HG03571 (cell line): ENCODE measurements at regions not wholly inside any gene's neighbourhood (a gene's known extent, or its start where the extent isn't known, plus 50 kb on each side); places are given as distances from the start of the nearest gene placed in this dataset.

Source experiments
- ATAC-seq: cut with Tn5 transposase; IDR thresholded peaks from one replicate; pipeline ENCODE4 v1.9.1; 2021; ENCODE audit not compliant: unreplicated experiment

DNA sequence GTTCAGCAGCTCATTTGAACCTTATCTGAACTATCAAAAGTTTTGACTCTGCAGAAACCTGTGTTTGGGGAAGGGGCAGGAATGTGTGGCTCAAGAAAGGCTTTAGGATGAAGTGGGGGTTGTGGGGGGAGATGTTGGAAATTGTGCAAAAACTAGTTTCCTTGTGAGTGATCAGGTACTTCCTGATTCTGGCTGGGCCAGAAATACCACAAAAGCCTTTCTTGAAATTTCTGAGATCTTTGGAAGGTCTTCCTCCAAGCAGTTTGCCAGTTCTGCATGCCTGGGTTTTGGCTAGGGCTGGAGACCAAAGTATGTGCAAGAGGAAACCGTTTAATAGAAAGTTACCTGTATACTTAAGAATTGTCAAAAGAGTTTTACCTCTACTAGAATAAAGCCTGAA, 116.6 kb downstream of the BMP2 start:
- ATAC-seq, result no peak

DNA sequence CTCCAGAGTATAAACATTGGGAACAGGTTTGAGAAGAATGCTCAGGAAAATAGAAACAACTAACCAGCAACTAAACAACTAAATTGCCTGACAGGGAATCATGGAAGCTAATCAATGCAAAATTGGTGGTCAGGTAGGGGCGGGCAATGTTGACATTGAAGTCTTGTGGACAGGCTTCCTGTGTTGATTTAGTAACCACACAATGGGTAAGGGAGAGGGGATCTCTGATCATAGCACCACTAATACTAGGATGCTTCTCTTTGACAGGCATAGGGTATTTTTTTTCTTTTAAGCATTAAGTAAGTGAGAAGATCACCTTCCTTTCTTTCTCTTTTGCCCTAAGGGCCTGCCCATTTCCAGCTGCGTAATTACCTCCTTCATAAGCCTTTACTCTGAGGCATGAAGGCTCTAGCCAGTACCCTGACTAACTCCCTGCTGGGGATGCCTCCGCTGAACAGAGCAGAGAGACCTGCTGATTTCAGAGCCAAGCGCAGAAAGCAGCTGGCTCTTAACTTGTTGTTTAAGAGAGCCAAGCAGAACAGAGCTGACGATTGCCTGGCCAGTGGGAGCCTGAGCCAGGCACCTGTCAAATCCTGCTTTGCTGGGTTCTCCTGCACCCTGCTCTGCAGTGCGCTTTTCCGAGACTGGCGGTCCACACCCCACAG, 118.7 kb downstream of the BMP2 start:
- no peak for ATAC-seq

- ATAC-seq, result no peak
Measured at GRCh38 chr20:6887966-6888365, 120.5 kb downstream of the BMP2 start.

DNA sequence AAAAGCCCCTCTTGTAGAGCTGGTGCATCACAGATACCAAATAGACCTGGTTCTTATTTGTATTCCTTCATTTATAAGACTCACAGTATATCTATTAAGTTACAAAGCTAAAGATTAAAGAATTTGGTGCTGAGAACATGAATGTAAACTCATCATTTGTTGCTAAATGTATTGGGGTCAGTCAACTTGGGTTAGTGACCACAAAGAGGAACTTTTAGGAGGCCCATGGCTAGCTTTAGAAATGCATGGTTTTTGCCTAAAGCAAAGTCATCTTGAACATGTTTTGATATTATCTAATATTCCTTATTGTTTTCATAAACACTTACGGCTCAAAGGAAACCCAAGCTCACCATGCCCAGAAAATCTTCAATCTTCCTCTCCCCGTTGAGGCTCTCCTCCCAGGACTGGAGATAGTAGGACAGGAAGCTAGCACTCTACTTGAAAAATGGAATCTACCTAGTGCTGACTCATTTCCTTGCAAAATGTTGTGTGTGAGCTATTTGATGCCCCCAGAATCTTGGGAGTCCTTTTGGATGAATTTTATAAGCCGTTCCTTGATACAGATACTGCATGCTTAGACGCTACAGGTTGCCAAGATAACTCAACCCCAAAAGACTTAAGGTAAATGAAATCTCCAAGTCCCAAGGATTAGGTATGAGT, 121.4 kb downstream of the BMP2 start:
- ATAC-seq, result no peak

DNA sequence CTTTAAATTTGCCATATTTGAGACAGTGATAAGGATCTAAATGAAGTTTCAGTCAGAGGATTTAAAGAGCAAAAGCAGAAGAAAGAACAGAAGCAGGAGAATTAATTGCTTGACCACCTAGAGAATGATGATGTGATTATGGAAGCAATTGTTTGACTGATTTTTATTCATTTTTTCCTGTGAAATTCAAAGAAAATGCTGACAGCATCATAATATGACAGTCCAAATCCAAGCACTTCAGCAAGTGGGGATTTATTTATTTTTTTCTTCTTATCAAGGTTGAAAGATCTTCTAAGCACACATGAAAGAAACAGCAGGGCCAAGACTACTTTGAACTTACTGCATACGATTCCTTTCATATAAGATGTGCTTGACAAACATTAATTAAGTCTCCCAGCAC, 125.2 kb downstream of the BMP2 start:
- ATAC-seq, result no peak

DNA sequence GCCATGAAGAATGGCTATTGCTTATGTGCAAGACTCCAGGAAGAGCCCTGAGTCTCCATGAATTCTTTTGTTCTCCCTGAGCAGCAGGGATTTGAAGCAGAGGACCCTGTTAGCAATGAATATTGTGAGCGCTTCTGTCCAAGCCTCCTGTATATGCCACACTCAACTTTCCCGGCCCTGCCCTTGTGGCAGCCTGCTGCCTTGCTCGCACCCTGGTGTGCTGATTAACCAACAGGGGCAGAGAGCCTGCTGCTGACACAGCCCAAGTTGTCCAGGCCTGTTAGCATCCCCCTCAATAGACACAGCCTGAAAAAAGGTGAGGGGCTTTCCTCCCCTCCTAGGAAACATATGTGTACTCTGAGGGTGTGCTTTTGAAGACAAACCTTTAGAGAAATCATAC, 131.4 kb downstream of the BMP2 start:
- no peak for ATAC-seq

GRCh38 chr20:6906871-6907270, 139.4 kb downstream of the BMP2 start:
- no peak for ATAC-seq

DNA sequence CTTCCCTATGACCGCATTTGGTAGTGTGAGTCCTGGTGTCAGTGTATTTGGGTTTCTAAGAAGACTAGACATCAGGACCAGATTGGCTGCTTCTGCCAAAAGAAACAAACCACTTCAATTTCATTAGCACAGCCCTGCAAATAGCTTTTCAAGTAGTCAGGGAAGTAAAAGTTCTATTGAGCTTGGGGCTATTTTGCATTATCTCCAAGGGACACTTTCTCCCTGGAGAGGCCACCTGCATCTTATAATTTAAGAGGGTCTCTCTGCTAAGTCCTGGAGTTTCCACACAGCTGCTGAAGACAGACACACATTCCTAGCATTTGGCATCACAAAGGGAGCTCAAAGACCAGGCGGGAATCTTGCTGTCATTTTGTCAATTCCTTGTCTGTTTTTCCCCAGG, 141.2 kb downstream of the BMP2 start:
- ATAC-seq, result no peak

- no peak for ATAC-seq
Measured at GRCh38 chr20:6909608-6910007, 142.1 kb downstream of the BMP2 start.

- no peak for ATAC-seq
Measured at GRCh38 chr20:6914986-6915385, 147.5 kb downstream of the BMP2 start.

DNA sequence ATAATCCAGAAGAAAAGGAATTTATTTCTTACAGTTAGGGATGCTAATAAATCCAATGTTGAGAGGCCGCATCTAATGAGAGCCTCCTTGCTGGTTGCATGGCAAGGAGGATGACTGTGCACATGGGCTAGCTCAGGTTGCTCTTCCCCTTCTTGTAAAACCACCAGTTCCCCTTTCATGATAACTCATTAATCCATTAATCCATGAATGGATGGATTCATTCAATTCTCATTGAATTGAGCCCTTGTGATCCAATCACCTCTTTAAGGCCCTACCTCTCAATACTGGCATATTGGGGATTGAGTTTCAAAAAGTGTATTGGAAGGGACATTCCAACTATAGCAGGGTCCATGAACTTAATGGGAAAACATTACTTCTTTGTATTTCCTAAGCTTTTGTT, 149.5 kb downstream of the BMP2 start:
- ATAC-seq, result no peak

- no peak for ATAC-seq
Measured at GRCh38 chr20:6919792-6920468, 152.4 kb downstream of the BMP2 start.

GRCh38 chr20:6920991-6921613, 153.6 kb downstream of the BMP2 start:
- no peak for ATAC-seq

GRCh38 chr20:6921717-6922386, 154.4 kb downstream of the BMP2 start:
- no peak for ATAC-seq

DNA sequence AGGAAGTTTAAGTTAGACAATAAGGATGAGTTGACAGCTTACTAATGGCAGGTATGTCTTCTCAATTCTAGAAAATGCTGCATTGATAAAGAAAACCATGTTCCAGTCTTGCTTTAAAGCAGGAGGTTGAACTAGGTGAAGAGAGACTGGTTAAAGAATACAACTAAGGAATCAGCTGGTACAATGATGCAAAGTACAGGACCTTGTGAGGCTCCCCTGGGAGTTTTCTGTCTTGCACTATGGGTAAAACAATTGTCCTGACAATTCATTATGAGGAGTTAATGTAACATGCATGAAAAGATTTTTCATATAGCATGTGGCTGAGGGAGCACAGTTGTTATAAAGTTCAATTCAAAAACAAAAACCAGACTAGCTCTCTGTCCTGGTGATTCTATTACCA, 157.2 kb downstream of the BMP2 start:
- no peak for ATAC-seq

- no peak for ATAC-seq
Measured at GRCh38 chr20:6925744-6926278, 158.3 kb downstream of the BMP2 start.

- no peak for ATAC-seq
Measured at GRCh38 chr20:6940048-6940447, 172.6 kb downstream of the BMP2 start.

DNA sequence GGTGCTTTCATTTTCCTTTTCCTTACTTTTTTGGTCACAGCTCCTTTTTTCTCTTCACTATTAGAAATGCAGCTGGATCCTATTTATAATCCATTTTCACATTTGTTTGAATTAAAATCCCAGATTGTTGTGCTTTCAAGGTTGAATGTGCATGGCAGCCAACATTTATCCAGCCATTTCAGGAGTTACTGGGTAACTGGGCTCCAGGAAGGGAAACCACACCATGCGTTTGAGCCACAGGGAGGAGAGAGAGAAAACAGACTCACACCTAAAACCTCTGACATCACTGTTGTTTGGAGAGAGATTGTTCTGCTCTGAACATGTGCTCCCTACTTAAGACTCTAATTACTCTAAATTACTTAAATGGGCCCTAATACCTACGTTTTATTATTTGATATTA, 173.4 kb downstream of the BMP2 start:
- ATAC-seq, result no peak

- no peak for ATAC-seq
Measured at GRCh38 chr20:6941571-6941970, 174.1 kb downstream of the BMP2 start.

GRCh38 chr20:6942266-6942665, 174.8 kb downstream of the BMP2 start:
- no peak for ATAC-seq

DNA sequence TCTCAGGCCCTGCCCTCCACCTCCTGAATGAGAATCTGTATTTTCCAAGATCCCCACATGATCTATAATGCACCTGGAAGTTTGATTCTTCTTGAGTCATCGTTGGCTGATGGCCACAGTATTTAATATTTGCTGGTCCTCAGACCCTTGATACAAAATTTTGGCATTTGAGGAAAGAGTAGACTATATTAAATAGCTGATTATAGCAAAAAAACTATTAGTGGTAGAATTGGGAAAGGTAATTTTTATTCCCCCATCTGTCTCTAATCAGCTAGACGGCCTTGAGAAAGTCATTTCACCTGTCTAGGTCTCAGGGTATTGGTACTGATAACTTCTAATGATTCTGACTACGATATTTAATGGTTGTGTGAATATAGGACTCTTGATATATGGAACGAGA, 176.8 kb downstream of the BMP2 start:
- ATAC-seq, result no peak
